ENCODE measurements at regions not wholly inside any gene's neighbourhood (a gene's known extent, or its start where the extent isn't known, plus 50 kb on each side); places are given as distances from the start of the nearest gene placed in this dataset.

GRCh38 chr1:204812842-204813241 is 57.8 kb upstream of the NFASC start:
- Histone ChIP-seq H3K27ac (no peak overlapping the region), H3K4me3 (no peak overlapping the region), H3K9me3 (no peaks in the 10 kb centered on the region), H3K27me3 (no peaks in the 10 kb centered on the region), H3K4me1 (no peaks in the 10 kb centered on the region), H3K36me3 (no peaks in the 10 kb centered on the region)
- intact Hi-C loops (cut with DNase I; ENCODE audit: low total_unique reads) = no loop called here
- no peak for TF ChIP-seq POLR2A (IDR thresholded peaks at IDR 0.05)
- TF ChIP-seq CTCF (IDR thresholded peaks at IDR 0.05) = no peak
- no peak for DNase-seq

- Histone ChIP-seq H3K27me3 (no peaks in the 10 kb centered on the region), H3K4me1 (no peaks in the 10 kb centered on the region), H3K36me3 (no peaks in the 10 kb centered on the region), H3K9me3 (no peaks in the 10 kb centered on the region), H3K4me3 (no peak overlapping the region), H3K27ac (peak overlapping the region; percentile 39 to 73)
- intact Hi-C loops (cut with DNase I; ENCODE audit: low total_unique reads) = no loop called here
- no peak for TF ChIP-seq CTCF (IDR thresholded peaks at IDR 0.05)
- no peak for TF ChIP-seq POLR2A (IDR thresholded peaks at IDR 0.05)
- DNase-seq = no peak
Observed at GRCh38 chr1:204813522-204813921, 57.1 kb upstream of the NFASC start.

GRCh38 chr1:204814166-204814884 is 56.3 kb upstream of the NFASC start:
- Histone ChIP-seq H3K4me1 (no peaks in the 10 kb centered on the region), H3K36me3 (no peaks in the 10 kb centered on the region), H3K27ac (peak overlapping the region; percentile 39 to 73), H3K27me3 (no peaks in the 10 kb centered on the region), H3K4me3 (no peak overlapping the region), H3K9me3 (no peaks in the 10 kb centered on the region)
- intact Hi-C loops (cut with DNase I; ENCODE audit: low total_unique reads) = no loop called here
- TF ChIP-seq CTCF (IDR thresholded peaks at IDR 0.05) (no peak), POLR2A (IDR thresholded peaks at IDR 0.05) (no peak)
- peak; percentile 30 to 34 for DNase-seq

GRCh38 chr1:204817341-204817740 is 53.3 kb upstream of the NFASC start:
- Histone ChIP-seq H3K36me3 (no peaks in the 10 kb centered on the region), H3K9me3 (no peaks in the 10 kb centered on the region), H3K27ac (no peak overlapping the region)

More at GRCh38 chr1:204817341-204817740, 53.3 kb upstream of the NFASC start:
- intact Hi-C loops (cut with DNase I; ENCODE audit: low total_unique reads) = no loop called here
- no peak for DNase-seq
- Histone ChIP-seq H3K4me3 (no peak overlapping the region), H3K27me3 (no peaks in the 10 kb centered on the region), H3K4me1 (peaks cover 7 to 17% of the 10 kb centered on the region in 2 donors)
- TF ChIP-seq CTCF (IDR thresholded peaks at IDR 0.05) (no peak), POLR2A (IDR thresholded peaks at IDR 0.05) (no peak)

Measured in uterus (tissue), 3 donors.